ENCODE measurements at regions not wholly inside any gene's neighbourhood (a gene's known extent, or its start where the extent isn't known, plus 50 kb on each side); places are given as distances from the start of the nearest gene placed in this dataset.

- DNase-seq (ENCODE audit: low read depth in 2 of 2) = no peak
Observed at GRCh38 chrX:126886997-126887396, 67.5 kb downstream of the PRR32 start.

- no peak for DNase-seq (ENCODE audit: low read depth in 2 of 2)
Observed at GRCh38 chrX:126900937-126901336, 81.4 kb downstream of the PRR32 start.

- no peak for DNase-seq (ENCODE audit: low read depth in 2 of 2)
Observed at GRCh38 chrX:126929071-126929470, 109.5 kb downstream of the PRR32 start.

GRCh38 chrX:126967225-126967624 lies 147.7 kb downstream of the PRR32 start:
- no peak for DNase-seq (ENCODE audit: low read depth in 2 of 2)

GRCh38 chrX:126982158-126982557 lies 162.6 kb downstream of the PRR32 start:
- no peak for DNase-seq (ENCODE audit: low read depth in 2 of 2)

GRCh38 chrX:126985027-126985426 lies 165.5 kb downstream of the PRR32 start:
- no peak for DNase-seq (ENCODE audit: low read depth in 2 of 2)

DNA sequence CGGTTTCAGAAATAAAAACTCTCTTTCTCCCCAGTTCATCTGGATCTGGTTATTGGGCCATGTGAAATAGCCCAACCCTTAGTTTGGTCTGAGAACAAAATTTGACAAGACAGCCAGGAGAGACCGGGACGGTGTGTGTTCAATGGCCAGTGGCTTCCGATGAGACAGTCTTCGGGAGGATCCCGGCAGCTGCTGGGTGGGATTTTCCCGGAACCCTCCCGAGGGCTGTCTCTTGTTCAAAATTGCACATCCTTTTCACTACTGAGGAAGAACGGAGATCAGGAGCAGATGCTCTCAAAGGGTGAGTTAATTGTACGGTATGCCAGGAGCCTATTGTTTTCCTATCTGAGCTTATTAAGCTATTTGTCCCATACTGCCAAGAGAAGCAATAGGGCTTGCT lies 166.5 kb downstream of the PRR32 start:
- no peak for DNase-seq (ENCODE audit: low read depth in 2 of 2)

GRCh38 chrX:126994032-126994600 lies 174.6 kb downstream of the PRR32 start:
- DNase-seq (ENCODE audit: low read depth in 2 of 2) = no peak

GRCh38 chrX:127011629-127012028 lies 192.1 kb downstream of the PRR32 start:
- DNase-seq (ENCODE audit: low read depth in 2 of 2) = no peak

DNA sequence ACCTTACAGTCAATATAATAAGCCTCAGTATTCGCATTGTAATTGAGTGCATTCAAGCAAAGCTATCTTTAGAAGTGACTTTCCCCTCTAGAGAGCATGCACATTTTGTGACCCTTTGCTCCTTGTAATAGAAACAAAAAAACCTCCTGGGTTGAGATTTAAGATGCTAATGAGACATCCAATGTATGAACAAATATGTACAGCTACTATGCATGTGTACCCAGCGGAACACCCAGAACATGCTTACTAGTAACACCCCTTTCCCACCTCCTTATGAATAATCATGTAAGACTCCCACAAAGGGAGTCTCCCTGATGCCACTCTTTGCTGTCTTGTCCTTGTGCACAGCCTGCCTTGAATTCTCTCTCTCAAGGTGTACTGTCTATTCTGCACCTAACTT lies 205.5 kb downstream of the PRR32 start:
- no peak for DNase-seq (ENCODE audit: low read depth in 2 of 2)

DNA sequence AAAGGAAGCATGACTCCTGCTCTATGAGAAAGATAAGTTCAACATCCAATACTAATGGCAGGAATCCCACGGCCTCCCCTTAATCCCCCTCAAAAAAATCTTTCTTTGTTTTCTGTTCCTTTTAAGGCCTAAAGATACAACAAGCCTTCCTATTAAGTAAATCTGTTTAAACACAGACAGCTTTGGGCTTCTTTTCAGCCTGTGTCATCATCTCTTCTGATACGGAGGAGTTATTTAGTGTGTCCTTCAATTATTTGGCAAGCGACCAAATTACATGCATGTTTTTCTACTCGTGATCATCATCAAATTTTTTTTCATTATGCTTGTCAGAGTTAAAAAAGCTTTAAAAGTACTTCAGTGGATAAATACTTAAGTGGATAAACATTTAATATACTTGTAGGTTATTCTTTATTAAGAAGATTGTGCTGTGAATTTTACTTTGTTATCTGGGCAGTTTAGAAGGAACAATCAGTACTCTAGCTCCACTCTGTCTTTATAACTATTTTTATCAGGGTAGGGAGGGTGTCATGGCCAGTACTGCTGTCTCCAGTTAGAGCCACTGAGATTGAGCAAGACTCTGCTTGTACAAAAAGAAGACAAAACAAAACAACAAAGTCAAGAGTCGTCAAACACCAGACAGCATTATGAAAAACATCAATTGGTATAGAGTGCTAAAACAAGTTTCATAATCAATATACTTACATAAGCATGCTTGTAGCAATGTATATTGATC lies 210.7 kb downstream of the PRR32 start:
- peak in 1 of 2 experiments; percentile 7 for DNase-seq (ENCODE audit: low read depth in 2 of 2)

DNA sequence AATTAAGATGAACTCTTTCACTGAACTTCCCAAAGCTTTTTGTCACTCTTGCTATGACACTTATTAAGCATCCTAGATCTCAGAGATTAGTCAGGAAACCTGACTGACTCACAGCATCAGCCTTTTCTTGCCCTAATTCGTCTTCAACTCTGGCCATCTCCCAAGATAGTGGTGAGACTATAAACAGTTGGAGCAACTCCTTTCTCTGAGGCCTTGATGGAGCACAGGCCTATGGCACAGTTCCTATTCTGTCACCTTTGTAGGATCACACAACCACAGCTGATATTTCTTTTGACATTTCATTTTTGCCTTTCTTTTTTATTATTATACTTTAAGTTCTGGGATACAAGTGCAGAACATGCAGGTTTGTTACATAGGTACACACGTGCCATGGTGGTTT lies 217.6 kb downstream of the PRR32 start:
- no peak for DNase-seq (ENCODE audit: low read depth in 2 of 2)

- no peak for DNase-seq (ENCODE audit: low read depth in 2 of 2)
Observed at GRCh38 chrX:127038065-127038464, 218.5 kb downstream of the PRR32 start.

DNA sequence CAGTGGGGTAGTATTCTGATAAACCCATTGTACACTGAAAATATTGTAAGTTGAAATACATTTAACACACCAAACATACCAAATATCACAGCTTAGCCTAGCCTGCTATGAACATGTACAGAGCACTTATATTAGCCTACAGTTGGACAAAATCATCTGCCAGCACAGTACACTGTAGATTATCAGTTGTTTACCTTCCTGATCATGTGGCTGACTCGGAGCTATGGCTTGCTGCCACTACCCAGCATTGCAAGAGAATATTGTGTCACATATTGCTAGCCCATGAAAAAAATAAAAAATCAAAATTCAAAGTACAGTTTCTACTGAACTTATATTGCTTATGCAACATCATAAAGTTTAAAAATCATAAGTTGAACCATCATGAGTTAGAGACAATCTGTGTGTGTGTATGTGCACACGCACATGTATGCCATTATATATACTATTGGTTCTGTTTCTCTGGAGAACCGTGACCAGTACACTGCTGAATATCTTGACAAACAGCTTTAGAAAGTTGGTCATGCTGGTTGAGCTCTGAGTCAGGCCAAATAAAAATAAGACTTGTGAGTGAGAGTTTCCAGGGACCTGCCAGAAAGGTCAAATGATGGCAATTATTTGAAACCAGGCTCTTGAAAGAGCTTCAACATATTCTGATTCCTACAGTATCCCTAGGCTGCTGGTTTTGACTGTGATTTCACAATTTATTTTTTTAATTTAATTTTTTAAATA lies 238.5 kb downstream of the PRR32 start:
- no peak for DNase-seq (ENCODE audit: low read depth in 2 of 2)

DNA sequence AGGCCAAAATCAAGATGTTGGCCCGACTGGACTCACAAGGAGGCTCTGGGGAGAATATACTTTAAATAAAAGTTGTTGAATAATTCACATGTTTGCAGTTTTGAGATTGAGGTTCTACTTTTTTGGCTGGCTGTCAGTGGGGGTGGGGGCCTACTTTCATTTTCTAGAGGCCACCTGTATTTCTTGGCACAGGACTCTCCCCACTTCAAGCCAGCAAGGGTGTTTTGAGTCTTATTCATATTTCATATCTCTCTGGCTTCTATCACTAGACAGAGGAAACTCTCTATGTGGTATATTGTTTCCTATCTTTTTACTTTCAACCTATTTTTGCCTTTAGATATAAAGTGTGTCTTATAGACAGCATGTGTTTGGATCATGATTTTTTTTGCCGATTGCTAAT lies 266.4 kb downstream of the PRR32 start:
- no peak for DNase-seq (ENCODE audit: low read depth in 2 of 2)

DNA sequence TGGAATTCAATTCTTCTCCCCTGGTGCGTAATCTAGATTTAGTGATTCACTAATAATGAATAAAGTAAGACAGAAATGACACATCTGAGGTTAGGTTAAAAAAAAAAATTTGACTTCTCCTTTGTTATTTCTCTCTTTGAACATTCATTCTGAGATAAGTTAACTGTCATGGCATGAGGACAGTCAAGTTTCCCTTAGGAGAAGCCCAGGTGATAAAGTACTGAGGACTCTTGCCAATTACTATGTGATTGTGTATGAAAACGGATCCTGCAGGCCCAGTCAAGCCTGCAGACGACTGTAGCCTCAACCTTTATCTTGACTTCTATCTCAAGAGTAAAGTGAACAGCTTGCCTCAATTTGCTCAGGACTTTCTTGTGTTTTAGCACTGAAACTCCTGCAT lies 293.2 kb downstream of the PRR32 start:
- no peak for DNase-seq (ENCODE audit: low read depth in 2 of 2)

DNA sequence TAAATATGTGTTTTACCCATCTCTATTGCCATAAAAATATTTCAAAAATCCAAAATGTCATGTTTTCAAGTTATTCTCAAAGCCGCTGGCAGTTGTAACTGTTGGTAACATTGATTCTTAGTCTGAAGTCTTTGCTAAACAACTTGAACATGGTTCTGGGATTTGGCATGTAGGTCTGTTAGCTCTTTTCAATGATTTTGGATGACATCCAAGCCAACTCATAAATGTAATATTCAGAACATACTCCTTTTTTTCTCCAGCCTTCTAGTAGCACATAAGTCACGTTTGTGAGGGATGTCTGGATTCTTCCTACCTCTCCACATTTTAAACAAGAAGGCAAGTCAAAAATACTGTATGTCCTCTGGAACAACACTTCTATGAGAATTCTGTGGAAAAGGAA lies 305.3 kb downstream of the PRR32 start:
- no peak for DNase-seq (ENCODE audit: low read depth in 2 of 2)

GRCh38 chrX:127128282-127128681 lies 308.8 kb downstream of the PRR32 start:
- no peak for DNase-seq (ENCODE audit: low read depth in 2 of 2)

DNA sequence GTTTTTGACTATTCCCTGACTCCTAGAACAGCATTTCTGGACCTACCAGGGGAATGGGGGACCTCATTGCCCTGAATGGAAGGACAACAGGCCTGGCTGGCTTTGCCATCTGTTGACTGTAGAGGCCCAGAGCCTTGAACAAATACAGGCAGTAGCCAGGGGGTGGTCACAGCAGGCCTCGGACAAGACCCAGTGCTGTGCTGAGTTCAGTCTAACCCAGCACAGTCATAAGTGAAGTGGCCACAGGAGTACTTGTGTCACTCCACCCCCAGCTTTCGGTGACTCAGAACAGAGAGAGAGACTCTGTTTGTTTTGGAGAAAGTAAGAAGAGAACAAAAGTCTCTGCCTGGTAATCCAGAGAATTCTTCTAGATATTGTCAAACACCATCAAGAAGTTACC lies 310.0 kb downstream of the PRR32 start:
- no peak for DNase-seq (ENCODE audit: low read depth in 2 of 2)

DNA sequence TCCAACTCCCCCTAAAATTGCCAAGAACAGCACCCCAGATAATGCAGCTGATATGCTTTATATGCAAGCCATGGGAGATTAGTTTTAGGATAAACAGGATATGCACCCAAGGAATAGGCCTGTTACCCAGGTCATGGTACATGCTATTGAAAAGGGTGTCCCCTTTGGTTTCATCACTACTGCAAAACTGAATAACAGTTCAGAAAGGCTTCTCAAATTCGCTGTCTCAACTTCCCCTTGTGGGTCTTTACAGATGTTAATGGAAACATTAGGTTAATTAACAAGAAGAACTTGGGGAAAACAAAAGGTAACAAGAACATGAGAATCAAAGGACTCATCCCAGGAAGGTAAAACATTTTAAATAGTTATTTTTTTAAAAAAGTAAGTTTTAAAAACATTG lies 318.7 kb downstream of the PRR32 start:
- DNase-seq (ENCODE audit: low read depth in 2 of 2) = no peak

DNA sequence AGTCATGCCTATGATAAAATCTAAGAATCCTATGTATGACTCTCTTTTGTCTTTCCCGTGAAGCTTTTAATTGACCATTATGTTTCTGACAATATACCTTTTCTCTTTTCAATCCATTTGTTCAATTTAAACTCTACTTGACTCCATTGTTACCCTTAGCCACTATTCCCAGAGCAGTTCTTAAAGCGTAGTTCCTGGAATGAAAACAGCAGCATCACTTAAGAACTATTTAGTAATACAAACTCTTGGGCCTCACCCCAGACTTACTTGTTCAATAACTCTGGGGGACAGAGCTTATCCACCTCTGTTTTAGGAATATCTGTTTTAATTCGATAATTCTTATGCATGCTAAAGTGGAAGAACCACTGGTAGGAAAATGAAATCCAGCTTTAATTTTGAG lies 358.4 kb downstream of the PRR32 start:
- no peak for DNase-seq (ENCODE audit: low read depth in 2 of 2)

DNA sequence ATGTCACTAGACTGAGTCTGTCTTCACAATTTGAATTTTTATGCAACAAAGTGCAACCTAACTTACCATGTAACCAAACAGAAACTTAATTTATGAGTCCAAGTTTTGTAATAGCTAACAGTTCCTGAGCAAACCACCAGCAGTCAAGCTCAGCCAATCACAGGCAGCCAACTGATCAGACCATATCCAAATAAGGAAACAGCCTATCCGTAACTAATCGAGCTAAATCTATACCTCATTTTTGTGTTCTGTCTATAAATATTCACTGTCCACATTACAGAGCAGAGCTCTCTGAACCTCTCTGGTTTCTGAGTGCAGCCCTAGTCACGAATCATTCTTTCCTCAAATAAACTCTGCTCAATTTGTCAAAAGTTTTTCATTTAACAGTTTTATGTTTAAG lies 367.6 kb downstream of the PRR32 start:
- DNase-seq (ENCODE audit: low read depth in 2 of 2) = no peak

DNA sequence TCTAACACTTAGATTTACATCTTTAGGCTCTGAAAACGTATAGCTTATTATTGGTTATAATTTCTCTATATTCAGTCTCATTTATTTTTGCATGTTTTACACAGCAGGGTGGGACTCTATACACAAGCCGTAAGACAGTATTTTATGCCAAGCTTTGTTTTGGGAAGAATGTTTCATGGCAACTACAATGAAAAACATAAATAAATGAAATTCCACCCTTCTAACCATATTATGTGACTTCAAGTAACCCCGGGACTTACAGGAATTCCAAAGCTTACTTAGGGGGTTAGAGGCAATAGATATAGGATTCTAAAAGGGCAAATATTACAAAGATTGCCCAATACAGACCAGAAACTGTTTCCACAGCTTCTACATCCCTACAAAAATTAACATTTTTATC lies 370.9 kb downstream of the PRR32 start:
- no peak for DNase-seq (ENCODE audit: low read depth in 2 of 2)
